Activated naive CD4-positive, alpha-beta T cell treated with anti-CD3 and anti-CD28 coated beads, Interleukin-2, amount 10 ng/mL, durations not matched to agents 7 days and 5 days (primary cell): ENCODE measurements at regions not wholly inside any gene's neighbourhood (a gene's known extent, or its start where the extent isn't known, plus 50 kb on each side); places are given as distances from the start of the nearest gene placed in this dataset.
A peak's percentile ranks its signal among the peaks of the same experiment; 100 is the strongest.

Source experiments
- CTCF ChIA-PET: fragments of 350-600 bp; sonication (Branson Sonifier 250); formaldehyde crosslinking; loops from one replicate; lab custom pipeline; 2021; ENCODE audit warnings: antibody characterized with exemption; lab: Charles Lee
- DNase-seq: peaks from one replicate; pipeline ENCODE4 v3.0.0-alpha.2; 2020
- H3K27ac Mint-ChIP-seq: one replicate; pipeline ENCODE4 v1.8.0; 2021; ENCODE audit warnings: mild to moderate bottlenecking, moderate library complexity, mixed read lengths
- H3K27me3 Mint-ChIP-seq: one replicate; pipeline ENCODE4 v1.8.0; 2021; ENCODE audit warnings: mild to moderate bottlenecking, mixed read lengths
- H3K36me3 Mint-ChIP-seq: one replicate; pipeline ENCODE4 v1.8.0; 2021; ENCODE audit warnings: mixed read lengths
- H3K4me1 Mint-ChIP-seq: one replicate; pipeline ENCODE4 v1.8.0; 2021; ENCODE audit warnings: mixed read lengths
- H3K4me3 Mint-ChIP-seq: one replicate; pipeline ENCODE4 v1.8.0; 2021; ENCODE audit warnings: mild to moderate bottlenecking, moderate library complexity, mixed read lengths
- H3K9me3 Mint-ChIP-seq: one replicate; pipeline ENCODE4 v1.8.0; 2021; ENCODE audit warnings: mixed read lengths

DNA sequence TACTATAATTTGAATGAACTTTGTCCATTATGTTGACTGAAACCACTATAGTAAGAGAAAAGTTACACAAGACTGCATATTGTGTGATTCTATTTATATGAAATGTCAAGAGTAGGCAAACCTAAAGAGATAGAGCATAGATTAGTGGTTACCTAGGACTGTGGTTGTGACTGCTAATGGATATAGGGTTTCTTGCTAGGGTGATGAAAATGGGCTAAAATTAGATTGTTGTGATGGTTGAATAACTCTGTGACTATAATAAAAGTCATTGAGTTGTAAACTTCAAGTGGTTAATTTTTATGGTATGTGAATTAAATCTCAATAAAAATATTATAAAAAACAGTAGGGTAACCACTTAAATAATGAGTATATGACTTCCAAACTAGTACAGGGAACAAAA, 142.9 kb upstream of the AHR start:
- peaks cover 51% of the 10 kb centered on the region for H3K4me1 Mint-ChIP-seq
- CTCF ChIA-PET, result interaction anchor here (0.6 kb wide), 1 partner anchor 33 kb away, joined by 3 read pairs; no protein-coding TSS in a partner anchor
- no peak for DNase-seq
- no peaks in the 10 kb centered on the region for H3K27me3 Mint-ChIP-seq
- H3K4me3 Mint-ChIP-seq, result no peak overlapping the region
- H3K9me3 Mint-ChIP-seq, result peaks cover 11% of the 10 kb centered on the region
- peaks cover 11% of the 10 kb centered on the region for H3K36me3 Mint-ChIP-seq
- no peak overlapping the region for H3K27ac Mint-ChIP-seq

- no peak for DNase-seq
- H3K36me3 Mint-ChIP-seq, result peaks cover 30% of the 10 kb centered on the region
- CTCF ChIA-PET, result interaction anchor here (0.6 kb wide), 1 partner anchor 152 kb away, joined by 3 read pairs; no protein-coding TSS in a partner anchor
- H3K4me3 Mint-ChIP-seq, result no peak overlapping the region
- no peaks in the 10 kb centered on the region for H3K27me3 Mint-ChIP-seq
- H3K9me3 Mint-ChIP-seq, result peaks cover 23% of the 10 kb centered on the region
- H3K27ac Mint-ChIP-seq, result no peak overlapping the region
- H3K4me1 Mint-ChIP-seq, result peaks cover 55% of the 10 kb centered on the region
Measured at GRCh38 chr7:17158261-17158660, 140.2 kb upstream of the AHR start.

- H3K27ac Mint-ChIP-seq, result peak overlapping the region; percentile 74
- peaks cover 47% of the 10 kb centered on the region for H3K4me1 Mint-ChIP-seq
- no peaks in the 10 kb centered on the region for H3K27me3 Mint-ChIP-seq
- peaks cover 31% of the 10 kb centered on the region for H3K36me3 Mint-ChIP-seq
- H3K9me3 Mint-ChIP-seq, result peaks cover 22% of the 10 kb centered on the region
- CTCF ChIA-PET, result interaction anchor here (0.9 kb wide), 1 partner anchor 142 kb away, joined by 3 read pairs; no protein-coding TSS in a partner anchor
- H3K4me3 Mint-ChIP-seq, result no peak overlapping the region
- DNase-seq, result no peak
Measured at GRCh38 chr7:17159500-17160037, 138.9 kb upstream of the AHR start.

DNA sequence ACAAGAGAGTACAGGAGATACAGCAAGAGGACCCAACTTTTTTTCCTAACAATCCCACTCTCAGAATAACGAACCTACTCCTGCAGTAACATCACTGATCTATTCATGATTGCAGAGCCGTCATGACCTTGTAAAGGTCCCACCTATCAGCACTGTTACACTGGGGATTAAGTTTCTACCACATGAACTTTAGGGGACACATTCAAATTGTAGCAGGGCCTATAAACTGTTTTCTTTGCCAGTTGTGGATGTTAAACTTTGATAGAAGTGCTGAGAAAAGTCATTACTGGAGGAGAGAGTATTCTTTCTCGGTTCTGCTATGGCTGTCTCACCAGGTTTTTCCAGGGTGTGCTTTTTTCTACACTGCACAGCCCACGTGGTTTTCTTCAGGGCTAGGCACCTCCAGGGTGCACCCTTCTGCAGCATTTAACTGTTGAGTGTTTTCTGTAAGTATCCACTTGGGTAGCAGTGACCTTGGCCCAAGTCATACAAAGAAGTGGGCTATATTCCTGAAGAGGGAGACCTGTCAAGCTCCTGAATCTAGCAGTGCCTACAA, 131.6 kb upstream of the AHR start:
- CTCF ChIA-PET, result interaction anchor here (1.3 kb wide), 1 partner anchor 184 kb away, joined by 3 read pairs; no protein-coding TSS in a partner anchor
- Mint-ChIP-seq H3K4me1 (peaks cover 37% of the 10 kb centered on the region), H3K9me3 (peaks cover 11% of the 10 kb centered on the region), H3K27me3 (no peaks in the 10 kb centered on the region), H3K36me3 (peaks cover 15% of the 10 kb centered on the region), H3K27ac (no peak overlapping the region), H3K4me3 (no peak overlapping the region)
- DNase-seq, result no peak

GRCh38 chr7:17168416-17168815, 130.0 kb upstream of the AHR start:
- H3K4me3 Mint-ChIP-seq, result no peak overlapping the region
- CTCF ChIA-PET, result interaction anchor here (1.1 to 1.4 kb wide), 3 partner anchors 159 to 186 kb away, joined by 3 read pairs; no protein-coding TSS in a partner anchor
- H3K9me3 Mint-ChIP-seq, result peaks cover 5% of the 10 kb centered on the region
- DNase-seq, result no peak
- H3K36me3 Mint-ChIP-seq, result peaks cover 4% of the 10 kb centered on the region
- H3K27ac Mint-ChIP-seq, result no peak overlapping the region
- no peaks in the 10 kb centered on the region for H3K27me3 Mint-ChIP-seq
- H3K4me1 Mint-ChIP-seq, result peaks cover 28% of the 10 kb centered on the region

GRCh38 chr7:17171427-17171826, 127.0 kb upstream of the AHR start:
- Mint-ChIP-seq H3K27me3 (no peaks in the 10 kb centered on the region), H3K4me3 (no peak overlapping the region), H3K9me3 (peaks cover 1% of the 10 kb centered on the region), H3K4me1 (peaks cover 27% of the 10 kb centered on the region), H3K36me3 (peaks cover 2% of the 10 kb centered on the region), H3K27ac (no peak overlapping the region)
- no peak for DNase-seq
- CTCF ChIA-PET, result no interaction called here

DNA sequence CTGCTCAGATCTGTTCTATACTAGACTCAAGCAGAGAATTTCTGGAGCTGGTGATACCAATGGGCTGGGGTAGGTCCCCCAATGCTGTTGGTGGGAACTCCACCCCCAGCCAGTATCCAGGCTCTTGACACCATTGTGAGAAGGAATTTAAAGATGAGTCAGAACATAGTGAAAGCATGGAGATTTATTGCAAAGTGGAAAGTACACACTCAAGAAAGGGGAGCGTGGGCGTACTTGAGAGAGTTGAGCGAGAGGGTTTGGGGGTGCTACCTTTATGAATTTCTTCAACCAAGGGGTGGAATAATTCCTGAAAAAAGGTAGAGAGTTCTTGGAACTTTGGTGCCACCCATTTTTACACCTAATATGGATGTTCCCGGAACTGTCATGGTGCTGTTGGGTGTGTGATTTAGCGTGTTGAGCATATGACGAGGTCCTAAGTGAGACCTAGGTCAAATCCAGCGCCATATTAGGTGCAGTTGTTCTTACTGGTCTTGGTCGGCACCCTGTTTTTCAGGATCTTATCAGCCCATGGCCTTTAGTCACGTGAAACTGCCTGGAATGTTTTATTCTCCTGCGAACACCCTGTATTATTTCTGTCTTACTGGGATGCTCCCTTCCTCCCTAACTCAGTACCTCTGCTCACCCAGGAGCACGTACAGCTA, 122.0 kb upstream of the AHR start:
- H3K36me3 Mint-ChIP-seq, result peaks cover 2% of the 10 kb centered on the region
- peaks cover 2% of the 10 kb centered on the region for H3K9me3 Mint-ChIP-seq
- H3K4me1 Mint-ChIP-seq, result no peaks in the 10 kb centered on the region
- no peak overlapping the region for H3K4me3 Mint-ChIP-seq
- no peak overlapping the region for H3K27ac Mint-ChIP-seq
- CTCF ChIA-PET, result no interaction called here
- no peak for DNase-seq
- H3K27me3 Mint-ChIP-seq, result no peaks in the 10 kb centered on the region

- H3K4me3 Mint-ChIP-seq, result no peak overlapping the region
- H3K27ac Mint-ChIP-seq, result no peak overlapping the region
- H3K4me1 Mint-ChIP-seq, result no peaks in the 10 kb centered on the region
- H3K36me3 Mint-ChIP-seq, result peaks cover 2% of the 10 kb centered on the region
- no peaks in the 10 kb centered on the region for H3K27me3 Mint-ChIP-seq
- H3K9me3 Mint-ChIP-seq, result peaks cover 2% of the 10 kb centered on the region
- CTCF ChIA-PET, result no interaction called here
- DNase-seq, result no peak
Measured at GRCh38 chr7:17178545-17178944, 119.9 kb upstream of the AHR start.

DNA sequence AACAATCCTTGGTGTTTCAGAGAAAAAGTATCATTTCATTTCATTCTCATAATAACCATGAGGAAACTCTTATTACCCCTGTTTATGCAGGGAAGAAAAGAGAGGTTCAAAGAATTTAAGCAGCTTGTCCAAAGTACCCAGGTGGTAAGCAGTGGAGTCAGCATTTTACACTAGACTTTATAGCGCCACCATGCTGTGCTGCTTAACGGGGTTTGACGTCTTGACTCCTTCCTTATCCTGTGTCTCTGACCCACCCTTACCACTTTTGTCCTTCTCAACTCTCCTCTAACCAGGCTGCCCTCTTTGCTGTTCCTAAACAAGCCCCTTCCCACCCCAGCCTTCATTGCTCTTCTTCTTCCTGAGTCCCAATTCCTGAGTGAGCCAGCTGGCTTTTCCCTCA, 117.0 kb upstream of the AHR start:
- no peak for DNase-seq
- no peaks in the 10 kb centered on the region for H3K36me3 Mint-ChIP-seq

GRCh38 chr7:17183630-17184328, 114.7 kb upstream of the AHR start:
- H3K4me1 Mint-ChIP-seq, result peaks cover 8% of the 10 kb centered on the region
- CTCF ChIA-PET, result interaction anchor here (0.7 to 1.1 kb wide), 2 partner anchors 63 to 175 kb away, joined by 3 to 4 read pairs; no protein-coding TSS in a partner anchor
- H3K27me3 Mint-ChIP-seq, result no peaks in the 10 kb centered on the region
- no peak overlapping the region for H3K4me3 Mint-ChIP-seq
- no peak for DNase-seq
- no peaks in the 10 kb centered on the region for H3K36me3 Mint-ChIP-seq
- H3K27ac Mint-ChIP-seq, result no peak overlapping the region
- peaks cover 2% of the 10 kb centered on the region for H3K9me3 Mint-ChIP-seq

More for the DNA sequence above, 117.0 kb upstream of the AHR start:
- CTCF ChIA-PET, result no interaction called here
- Mint-ChIP-seq H3K27me3 (no peaks in the 10 kb centered on the region), H3K4me1 (peaks cover 5% of the 10 kb centered on the region), H3K4me3 (no peak overlapping the region), H3K27ac (no peak overlapping the region), H3K9me3 (peaks cover 2% of the 10 kb centered on the region)

DNA sequence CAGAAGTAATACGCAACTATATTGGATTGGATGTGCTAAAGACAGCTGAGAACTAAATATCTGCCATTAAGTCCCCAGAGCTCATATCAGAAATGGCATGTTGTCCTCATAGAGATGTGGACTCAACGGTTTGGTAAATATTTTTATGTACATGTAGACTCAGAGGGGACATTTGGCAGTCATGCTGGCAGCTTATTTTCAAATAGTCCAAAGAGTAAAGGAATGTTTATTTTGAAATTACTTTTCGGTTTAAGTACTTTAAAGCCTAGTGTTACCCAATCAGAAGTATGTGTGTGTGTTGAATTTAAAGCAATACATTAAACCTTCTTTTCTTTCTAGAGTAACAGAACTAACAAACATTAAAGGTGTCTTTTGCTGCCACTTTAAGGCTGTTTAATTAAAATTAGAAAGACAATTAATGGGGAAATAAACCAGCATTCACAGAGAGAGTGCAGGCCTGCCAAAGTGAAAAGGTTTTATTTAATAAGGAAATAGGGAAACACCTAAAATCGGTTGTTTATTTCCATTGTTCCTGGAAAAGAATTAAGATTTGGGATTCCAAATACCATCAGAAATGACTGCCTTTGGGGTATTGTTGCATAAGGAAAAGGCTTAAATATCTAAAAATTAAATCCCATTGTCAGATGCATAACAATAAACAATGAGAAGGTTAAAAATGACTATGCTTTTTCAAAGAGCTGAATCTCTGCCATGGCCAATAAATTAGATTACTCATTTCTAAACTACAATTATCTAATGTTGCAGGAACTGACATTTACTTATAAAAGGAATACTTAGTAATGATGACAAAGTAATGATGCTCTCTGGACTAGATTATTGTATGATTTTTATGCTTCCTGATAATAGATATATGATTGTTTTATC, 113.4 kb upstream of the AHR start:
- Mint-ChIP-seq H3K4me1 (peaks cover 8% of the 10 kb centered on the region), H3K36me3 (no peaks in the 10 kb centered on the region), H3K27me3 (no peaks in the 10 kb centered on the region), H3K4me3 (no peak overlapping the region), H3K9me3 (peaks cover 2% of the 10 kb centered on the region), H3K27ac (no peak overlapping the region)
- no peak for DNase-seq
- CTCF ChIA-PET, result no interaction called here

DNA sequence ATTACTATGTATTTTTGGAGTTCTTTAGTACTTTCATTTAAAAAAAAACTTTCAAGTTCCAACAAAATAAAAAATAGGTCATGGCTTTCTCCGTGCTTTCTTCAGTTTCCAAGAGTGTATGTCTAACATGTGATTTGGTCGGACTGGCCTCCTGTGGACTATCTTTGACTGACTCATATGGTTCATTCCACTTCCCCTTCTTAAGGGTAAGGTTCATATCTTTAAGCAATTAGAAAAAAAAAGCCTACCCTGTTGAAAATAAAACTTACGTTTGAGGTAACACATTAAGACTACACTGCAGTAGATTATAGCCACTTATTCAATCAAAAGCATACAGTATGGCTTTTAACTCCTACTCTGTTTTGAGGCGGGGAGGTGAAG, 112.8 kb upstream of the AHR start:
- Mint-ChIP-seq H3K4me3 (no peak overlapping the region), H3K4me1 (peaks cover 8% of the 10 kb centered on the region), H3K36me3 (no peaks in the 10 kb centered on the region), H3K9me3 (peaks cover 2% of the 10 kb centered on the region), H3K27ac (no peak overlapping the region), H3K27me3 (no peaks in the 10 kb centered on the region)
- DNase-seq, result no peak
- CTCF ChIA-PET, result no interaction called here

- Mint-ChIP-seq H3K4me3 (no peak overlapping the region), H3K36me3 (no peaks in the 10 kb centered on the region), H3K27ac (no peak overlapping the region), H3K9me3 (no peaks in the 10 kb centered on the region), H3K27me3 (no peaks in the 10 kb centered on the region), H3K4me1 (peaks cover 8% of the 10 kb centered on the region)
- DNase-seq, result no peak
- CTCF ChIA-PET, result no interaction called here
Measured at GRCh38 chr7:17186745-17187530, 111.5 kb upstream of the AHR start.
